ENCODE measurements at regions not wholly inside any gene's neighbourhood (a gene's known extent, or its start where the extent isn't known, plus 50 kb on each side); places are given as distances from the start of the nearest gene placed in this dataset.
A peak's percentile ranks its signal among the peaks of the same experiment; 100 is the strongest.

DNA sequence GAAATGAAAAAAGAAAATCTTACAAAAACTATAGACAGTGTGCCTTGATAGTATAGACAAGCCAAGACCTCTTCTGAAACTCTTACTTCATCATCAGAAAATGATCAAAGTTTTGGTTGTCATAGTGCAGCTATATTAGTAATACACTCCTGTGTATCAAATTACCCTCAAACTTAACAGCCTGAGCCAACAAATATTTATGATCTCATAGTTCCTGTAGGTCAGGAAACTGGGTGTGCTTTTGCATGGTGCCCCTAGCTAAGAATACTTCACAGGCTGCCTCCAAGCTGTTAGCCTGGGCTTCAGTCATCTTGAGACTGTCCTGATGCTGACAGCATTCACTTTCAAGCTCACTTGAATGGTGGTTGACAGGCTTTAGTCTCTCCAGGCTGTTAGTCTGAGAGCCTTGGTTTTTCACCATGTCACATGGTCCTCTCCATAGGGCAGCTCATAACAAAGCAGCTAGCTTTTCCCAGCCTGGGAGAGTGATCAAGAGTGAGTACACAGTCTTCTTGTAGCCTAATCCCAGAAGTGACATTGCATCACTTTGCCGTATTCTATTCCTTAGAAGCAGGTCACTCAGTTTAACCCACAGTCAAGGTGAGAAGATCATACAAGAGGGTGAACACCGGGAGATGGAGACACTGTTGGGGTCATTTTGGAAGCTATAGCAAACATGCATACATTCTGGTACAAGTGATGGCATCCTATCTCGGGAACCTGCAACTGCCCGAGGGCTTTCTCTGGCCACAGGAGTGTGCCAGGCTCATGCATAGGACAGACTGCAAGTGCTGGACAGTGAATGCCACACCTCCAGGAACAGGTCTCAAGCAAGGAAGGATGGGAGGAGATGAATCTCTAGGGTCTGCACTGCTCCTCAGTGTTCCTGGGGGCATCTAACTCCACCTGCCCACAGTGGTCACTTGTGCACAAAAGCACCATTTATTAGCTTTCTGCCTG, 173.4 kb upstream of the CADPS start:
- no peak for DNase-seq (ENCODE audit: low spot score in 2 of 2)
- peaks cover 22% of the 10 kb centered on the region for H3K9me3 Mint-ChIP-seq
- no peak overlapping the region for H3K4me3 Mint-ChIP-seq
- no peak overlapping the region for H3K27ac Mint-ChIP-seq
- no peaks in the 10 kb centered on the region for H3K36me3 Mint-ChIP-seq
- no peaks in the 10 kb centered on the region for H3K4me1 Mint-ChIP-seq
- peak; percentile 19 for ATAC-seq

DNA sequence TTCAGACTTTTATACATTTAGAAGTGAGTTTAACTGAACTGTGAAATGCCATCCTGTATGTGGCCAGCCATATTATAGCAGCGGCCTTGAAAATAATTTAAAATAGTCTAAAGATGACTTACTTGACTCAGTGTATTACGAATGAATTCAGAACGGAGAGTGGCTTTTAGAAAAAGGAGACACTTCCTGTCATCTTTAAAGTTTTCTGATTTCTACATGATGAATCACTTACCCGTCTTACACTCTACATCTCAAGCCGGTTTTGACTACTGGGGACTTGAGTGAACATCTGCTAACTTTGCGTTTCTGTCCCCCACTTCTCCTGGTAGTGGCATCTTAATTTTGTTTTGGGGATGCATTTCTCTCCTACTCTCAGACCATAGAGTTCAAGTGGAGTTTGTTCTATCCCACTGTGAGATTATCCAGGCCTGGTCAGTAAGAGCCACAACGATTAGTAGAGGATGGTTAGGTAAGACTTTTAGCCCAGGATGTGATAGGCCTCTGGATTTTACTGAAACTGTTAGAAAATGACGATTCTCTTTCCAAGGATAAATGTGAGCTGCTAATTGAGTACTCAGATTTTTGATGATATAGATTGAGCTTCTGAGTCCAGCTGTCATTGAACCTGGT, 175.4 kb upstream of the CADPS start:
- no peak for ATAC-seq
- no peaks in the 10 kb centered on the region for H3K4me1 Mint-ChIP-seq
- no peak for DNase-seq (ENCODE audit: low spot score in 2 of 2)

DNA sequence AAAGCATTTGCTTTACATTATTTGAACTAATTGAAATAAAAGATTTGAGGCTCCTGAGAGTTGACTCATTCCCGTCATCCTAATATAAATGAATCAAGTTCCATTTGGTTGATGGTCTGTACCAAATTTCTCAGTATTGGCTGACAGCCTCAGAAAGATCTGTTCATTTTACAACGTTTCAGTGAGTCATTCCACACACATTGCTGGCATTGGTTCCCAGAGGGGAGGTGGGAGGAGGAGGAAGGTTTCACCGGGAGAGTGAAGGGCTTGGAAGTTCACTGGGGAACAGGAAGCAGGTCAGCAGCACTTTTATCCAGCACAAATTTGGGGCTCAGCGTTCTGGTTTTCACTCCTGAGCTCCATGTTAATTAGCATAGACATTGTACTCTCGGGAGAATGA, 176.7 kb upstream of the CADPS start:
- H3K4me1 Mint-ChIP-seq = no peaks in the 10 kb centered on the region
- no peaks in the 10 kb centered on the region for H3K36me3 Mint-ChIP-seq
- peaks cover 15% of the 10 kb centered on the region for H3K9me3 Mint-ChIP-seq
- no peak overlapping the region for H3K27ac Mint-ChIP-seq
- H3K4me3 Mint-ChIP-seq = no peak overlapping the region
- no peak for DNase-seq (ENCODE audit: low spot score in 2 of 2)
- ATAC-seq = no peak

More for the DNA sequence above, 175.4 kb upstream of the CADPS start:
- H3K36me3 Mint-ChIP-seq = no peaks in the 10 kb centered on the region
- H3K9me3 Mint-ChIP-seq = peaks cover 18% of the 10 kb centered on the region
- H3K27ac Mint-ChIP-seq = no peak overlapping the region
- H3K4me3 Mint-ChIP-seq = no peak overlapping the region

- Mint-ChIP-seq H3K27ac (no peak overlapping the region), H3K4me3 (no peak overlapping the region), H3K36me3 (no peaks in the 10 kb centered on the region), H3K4me1 (no peaks in the 10 kb centered on the region), H3K9me3 (peaks cover 14% of the 10 kb centered on the region)
- DNase-seq (ENCODE audit: low spot score in 2 of 2) (no peak), ATAC-seq (no peak)
Measured at GRCh38 chr3:63056932-63057331, 181.7 kb upstream of the CADPS start.

- no peaks in the 10 kb centered on the region for H3K36me3 Mint-ChIP-seq
Measured at GRCh38 chr3:63060412-63060811, 185.2 kb upstream of the CADPS start.

DNA sequence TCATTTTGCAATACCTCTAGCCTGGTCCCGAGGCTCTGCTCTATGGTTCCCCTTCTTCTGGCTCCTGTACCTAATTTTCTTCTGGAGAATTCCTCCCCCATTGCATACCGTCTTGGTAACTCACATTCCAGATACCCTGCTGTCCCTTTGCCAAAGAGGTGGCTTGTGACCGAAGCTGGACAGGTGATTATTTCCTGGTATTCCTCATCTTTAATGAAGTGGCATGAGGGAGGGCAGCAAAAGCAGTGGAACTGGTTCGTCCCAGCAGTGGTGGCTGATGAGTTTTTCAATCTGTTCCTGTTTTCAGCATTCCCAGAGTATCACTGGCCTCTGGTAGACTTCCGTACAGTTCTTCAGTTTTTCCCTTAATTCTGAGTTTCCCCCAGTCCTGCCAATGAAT, 186.2 kb upstream of the CADPS start:
- Mint-ChIP-seq H3K36me3 (no peaks in the 10 kb centered on the region), H3K4me3 (no peak overlapping the region), H3K27ac (no peak overlapping the region), H3K4me1 (no peaks in the 10 kb centered on the region), H3K9me3 (peaks cover 16% of the 10 kb centered on the region)
- ATAC-seq (no peak), DNase-seq (ENCODE audit: low spot score in 2 of 2) (no peak)

More at GRCh38 chr3:63060412-63060811, 185.2 kb upstream of the CADPS start:
- peaks cover 16% of the 10 kb centered on the region for H3K9me3 Mint-ChIP-seq
- H3K27ac Mint-ChIP-seq = no peak overlapping the region
- no peak overlapping the region for H3K4me3 Mint-ChIP-seq
- ATAC-seq = no peak
- no peak for DNase-seq (ENCODE audit: low spot score in 2 of 2)
- H3K4me1 Mint-ChIP-seq = no peaks in the 10 kb centered on the region

- no peak for ATAC-seq
- Mint-ChIP-seq H3K4me3 (no peak overlapping the region), H3K9me3 (peaks cover 19% of the 10 kb centered on the region), H3K36me3 (no peaks in the 10 kb centered on the region), H3K27ac (no peak overlapping the region), H3K4me1 (no peaks in the 10 kb centered on the region)
- no peak for DNase-seq (ENCODE audit: low spot score in 2 of 2)
Measured at GRCh38 chr3:63064209-63064755, 189.1 kb upstream of the CADPS start.

- DNase-seq (ENCODE audit: low spot score in 2 of 2) (no peak), ATAC-seq (no peak)
- no peak overlapping the region for H3K4me3 Mint-ChIP-seq
- H3K9me3 Mint-ChIP-seq = peaks cover 21% of the 10 kb centered on the region
- no peaks in the 10 kb centered on the region for H3K4me1 Mint-ChIP-seq
- H3K36me3 Mint-ChIP-seq = no peaks in the 10 kb centered on the region
- no peak overlapping the region for H3K27ac Mint-ChIP-seq
Measured at GRCh38 chr3:63067999-63068645, 192.9 kb upstream of the CADPS start.

- no peaks in the 10 kb centered on the region for H3K36me3 Mint-ChIP-seq
- peaks cover 24% of the 10 kb centered on the region for H3K9me3 Mint-ChIP-seq
- no peak overlapping the region for H3K27ac Mint-ChIP-seq
- no peak for DNase-seq (ENCODE audit: low spot score in 2 of 2)
- no peaks in the 10 kb centered on the region for H3K4me1 Mint-ChIP-seq
- ATAC-seq = no peak
- H3K4me3 Mint-ChIP-seq = no peak overlapping the region
Measured at GRCh38 chr3:63069806-63070475, 194.7 kb upstream of the CADPS start.

GRCh38 chr3:63070476-63070810, 195.2 kb upstream of the CADPS start:
- DNase-seq (ENCODE audit: low spot score in 2 of 2) = no peak
- no peak overlapping the region for H3K27ac Mint-ChIP-seq

GRCh38 chr3:63076357-63076756, 201.1 kb upstream of the CADPS start:
- no peak for ATAC-seq
- Mint-ChIP-seq H3K27ac (no peak overlapping the region), H3K4me1 (no peaks in the 10 kb centered on the region), H3K36me3 (no peaks in the 10 kb centered on the region), H3K4me3 (no peak overlapping the region), H3K9me3 (peaks cover 16% of the 10 kb centered on the region)
- no peak for DNase-seq (ENCODE audit: low spot score in 2 of 2)

More at GRCh38 chr3:63070476-63070810, 195.2 kb upstream of the CADPS start:
- ATAC-seq = no peak
- no peaks in the 10 kb centered on the region for H3K36me3 Mint-ChIP-seq
- H3K4me3 Mint-ChIP-seq = no peak overlapping the region
- H3K4me1 Mint-ChIP-seq = no peaks in the 10 kb centered on the region
- H3K9me3 Mint-ChIP-seq = peaks cover 24% of the 10 kb centered on the region

DNA sequence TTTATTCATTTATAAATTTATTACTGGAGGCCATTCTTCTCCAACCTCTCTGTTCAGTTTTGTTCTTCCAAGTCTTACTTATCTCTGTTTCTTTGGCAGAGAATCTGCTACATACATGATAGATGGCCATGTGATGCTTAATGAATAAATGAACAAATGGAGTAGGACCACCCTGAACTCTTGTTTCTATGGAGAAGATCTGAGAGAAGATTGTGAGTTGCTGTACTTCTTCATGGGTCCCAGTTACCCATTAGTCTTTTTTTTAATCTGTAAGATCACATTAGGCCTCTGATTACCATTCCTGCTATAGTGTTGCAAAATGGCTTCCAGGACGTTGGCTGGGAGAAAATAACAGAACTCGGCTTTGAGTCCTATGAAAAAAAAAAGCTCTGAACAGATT, 191.9 kb upstream of the SYNPR start:
- H3K36me3 Mint-ChIP-seq = no peaks in the 10 kb centered on the region
- H3K4me1 Mint-ChIP-seq = no peaks in the 10 kb centered on the region
- no peak overlapping the region for H3K4me3 Mint-ChIP-seq
- ATAC-seq = no peak
- H3K9me3 Mint-ChIP-seq = peaks cover 17% of the 10 kb centered on the region
- DNase-seq (ENCODE audit: low spot score in 2 of 2) = no peak
- no peak overlapping the region for H3K27ac Mint-ChIP-seq

GRCh38 chr3:63089007-63089750, 188.9 kb upstream of the SYNPR start:
- Mint-ChIP-seq H3K36me3 (no peaks in the 10 kb centered on the region), H3K4me1 (no peaks in the 10 kb centered on the region), H3K9me3 (peaks cover 14% of the 10 kb centered on the region), H3K4me3 (no peak overlapping the region), H3K27ac (no peak overlapping the region)
- ATAC-seq (no peak), DNase-seq (ENCODE audit: low spot score in 2 of 2) (no peak)

DNA sequence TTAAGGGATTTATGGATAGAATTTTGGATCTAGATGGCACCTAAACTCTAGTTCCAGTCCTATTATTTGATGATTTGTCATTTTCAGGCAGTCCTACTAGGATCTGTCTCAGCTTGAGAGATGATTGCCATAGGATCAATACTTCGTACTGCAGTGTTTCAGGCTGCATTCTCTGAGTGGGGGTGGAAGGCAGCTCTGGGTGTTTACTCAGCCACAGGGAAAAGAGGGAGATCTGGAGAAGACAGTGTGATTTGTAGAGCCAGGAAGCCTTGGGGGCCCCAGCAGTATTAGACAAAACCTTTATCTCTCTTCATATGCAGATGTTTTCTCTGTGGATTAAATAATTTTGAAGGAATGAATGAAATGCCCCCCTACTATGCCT, 188.4 kb upstream of the SYNPR start:
- Mint-ChIP-seq H3K27ac (no peak overlapping the region), H3K36me3 (no peaks in the 10 kb centered on the region), H3K9me3 (peaks cover 14% of the 10 kb centered on the region), H3K4me1 (no peaks in the 10 kb centered on the region), H3K4me3 (no peak overlapping the region)
- ATAC-seq (no peak), DNase-seq (ENCODE audit: low spot score in 2 of 2) (no peak)

Measured in stimulated activated effector memory CD8-positive, alpha-beta T cell treated with anti-CD3 and anti-CD28 coated beads, Interleukin-12 subunit alpha, Interleukin-12 subunit beta, amount 100 ng/mL, for 72 hours (primary cell).